ENCODE measurements at regions not wholly inside any gene's neighbourhood (a gene's known extent, or its start where the extent isn't known, plus 50 kb on each side); places are given as distances from the start of the nearest gene placed in this dataset.

GRCh38 chr16:6153901-6154300 lies 1056.3 kb upstream of the EEF2KMT start:
- no peak for TF ChIP-seq CTCF (IDR thresholded peaks at IDR 0.05)
- no peak for TF ChIP-seq POLR2AphosphoS5 (IDR thresholded peaks at IDR 0.05)
- no peak for TF ChIP-seq POLR2A (IDR thresholded peaks at IDR 0.05)

Data from breast epithelium (tissue), 3 donors.